MCF 10A (cell line): ENCODE measurements at regions not wholly inside any gene's neighbourhood (a gene's known extent, or its start where the extent isn't known, plus 50 kb on each side); places are given as distances from the start of the nearest gene placed in this dataset.

Experiments
- BruUV-seq: library from RNA; stranded (reverse); fragments of 400-500 nt; replicated peaks from 2 replicates; lab custom pipeline; 2021; lab: Mats Ljungman, UMichigan
- CTCF ChIA-PET: fragments of 300-600 bp; sonication (Branson Sonifier 250); formaldehyde crosslinking; extraction: SDS; loops from one replicate; lab custom pipeline; 2021; ENCODE audit warnings: antibody characterized with exemption, inconsistent platforms; lab: Yijun Ruan, JAX
- POLR2A ChIA-PET: fragments of 300-600, 350-650 bp; sonication (Branson Sonifier 250); formaldehyde crosslinking; extraction: SDS; loops from one replicate; lab custom pipeline; 2020; ENCODE audit warnings: antibody characterized with exemption, inconsistent platforms; lab: Yijun Ruan, JAX
- DNase-seq: peaks from one replicate; pipeline ENCODE4 v3.0.0-alpha.2; 2018; ENCODE audit not compliant: unreplicated experiment
- H3K27ac Mint-ChIP-seq: one replicate; pipeline ENCODE4 v1.8.0; 2022; ENCODE audit warnings: mild to moderate bottlenecking, low read depth, mixed read lengths; ENCODE audit not compliant: unreplicated experiment
- H3K27me3 Mint-ChIP-seq: one replicate; pipeline ENCODE4 v1.8.0; 2022; ENCODE audit warnings: mixed read lengths; ENCODE audit not compliant: insufficient read depth, unreplicated experiment
- H3K36me3 Mint-ChIP-seq: one replicate; pipeline ENCODE4 v1.8.0; 2022; ENCODE audit warnings: mild to moderate bottlenecking, moderate library complexity, mixed read lengths; ENCODE audit not compliant: insufficient read depth, unreplicated experiment
- H3K4me1 Mint-ChIP-seq: one replicate; pipeline ENCODE4 v1.8.0; 2022; ENCODE audit warnings: mixed read lengths; ENCODE audit not compliant: insufficient read depth, unreplicated experiment
- H3K4me3 Mint-ChIP-seq: one replicate; pipeline ENCODE4 v1.8.0; 2022; ENCODE audit warnings: mild to moderate bottlenecking, moderate library complexity, mixed read lengths; ENCODE audit not compliant: unreplicated experiment
- H3K9me3 Mint-ChIP-seq: one replicate; pipeline ENCODE4 v1.8.0; 2022; ENCODE audit warnings: mixed read lengths; ENCODE audit not compliant: unreplicated experiment
- intact Hi-C: fragments of 100-400 bp; cut with micrococcal nuclease; formaldehyde crosslinking; loops from 2 replicates; pipeline ENCODE4 v1.14.1; 2022
- TF ChIP-seq, protein P1 (sequence below): fragments of 200-600 bp; IDR thresholded peaks from one replicate; pipeline ENCODE4 v1.8.0; 2022; ENCODE audit warnings: antibody characterized with exemption, mild to moderate bottlenecking; ENCODE audit not compliant: unreplicated experiment

DNA sequence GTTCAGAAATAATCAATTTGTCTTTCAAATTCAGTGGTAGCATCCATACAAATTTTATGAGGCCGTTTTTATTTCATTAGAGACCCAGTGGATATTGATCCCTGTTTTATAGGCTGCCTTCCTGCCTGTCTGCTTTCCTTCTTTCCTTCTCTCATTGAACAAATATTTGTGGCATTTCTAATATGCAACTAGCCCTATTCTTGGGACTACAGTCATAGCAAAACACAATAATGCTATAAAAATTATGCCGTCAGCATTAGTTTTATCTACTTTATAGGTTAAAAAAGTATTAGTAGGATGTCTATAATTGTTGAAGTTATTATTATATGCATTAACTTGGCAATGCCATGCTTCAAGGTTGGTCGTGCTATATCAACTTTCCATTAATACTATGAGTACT, 2037.8 kb upstream of the LRRTM1 start:
- Mint-ChIP-seq H3K4me1 (peaks cover 9% of the 10 kb centered on the region), H3K27me3 (no peaks in the 10 kb centered on the region), H3K9me3 (no peaks in the 10 kb centered on the region), H3K36me3 (no peaks in the 10 kb centered on the region), H3K27ac (no peak overlapping the region), H3K4me3 (no peak overlapping the region)
- DNase-seq, result no peak
- POLR2A ChIA-PET, result no interaction called here
- CTCF ChIA-PET, result no interaction called here
- intact Hi-C loops, result no loop called here
- TF ChIP-seq, protein P1, sequence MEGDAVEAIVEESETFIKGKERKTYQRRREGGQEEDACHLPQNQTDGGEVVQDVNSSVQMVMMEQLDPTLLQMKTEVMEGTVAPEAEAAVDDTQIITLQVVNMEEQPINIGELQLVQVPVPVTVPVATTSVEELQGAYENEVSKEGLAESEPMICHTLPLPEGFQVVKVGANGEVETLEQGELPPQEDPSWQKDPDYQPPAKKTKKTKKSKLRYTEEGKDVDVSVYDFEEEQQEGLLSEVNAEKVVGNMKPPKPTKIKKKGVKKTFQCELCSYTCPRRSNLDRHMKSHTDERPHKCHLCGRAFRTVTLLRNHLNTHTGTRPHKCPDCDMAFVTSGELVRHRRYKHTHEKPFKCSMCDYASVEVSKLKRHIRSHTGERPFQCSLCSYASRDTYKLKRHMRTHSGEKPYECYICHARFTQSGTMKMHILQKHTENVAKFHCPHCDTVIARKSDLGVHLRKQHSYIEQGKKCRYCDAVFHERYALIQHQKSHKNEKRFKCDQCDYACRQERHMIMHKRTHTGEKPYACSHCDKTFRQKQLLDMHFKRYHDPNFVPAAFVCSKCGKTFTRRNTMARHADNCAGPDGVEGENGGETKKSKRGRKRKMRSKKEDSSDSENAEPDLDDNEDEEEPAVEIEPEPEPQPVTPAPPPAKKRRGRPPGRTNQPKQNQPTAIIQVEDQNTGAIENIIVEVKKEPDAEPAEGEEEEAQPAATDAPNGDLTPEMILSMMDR, result no peak
- no TSS peak for BruUV-seq

GRCh38 chr2:82340578-82341053, 2036.1 kb upstream of the LRRTM1 start:
- H3K4me1 Mint-ChIP-seq, result peaks cover 9% of the 10 kb centered on the region
- intact Hi-C loops, result no loop called here
- H3K4me3 Mint-ChIP-seq, result no peak overlapping the region
- no peaks in the 10 kb centered on the region for H3K36me3 Mint-ChIP-seq
- H3K27ac Mint-ChIP-seq, result no peak overlapping the region
- ChIA-PET POLR2A (no interaction called here), CTCF (no interaction called here)
- DNase-seq, result no peak
- TF ChIP-seq, protein P1, result no peak
- no peaks in the 10 kb centered on the region for H3K27me3 Mint-ChIP-seq
- no peaks in the 10 kb centered on the region for H3K9me3 Mint-ChIP-seq
- BruUV-seq, result no TSS peak

DNA sequence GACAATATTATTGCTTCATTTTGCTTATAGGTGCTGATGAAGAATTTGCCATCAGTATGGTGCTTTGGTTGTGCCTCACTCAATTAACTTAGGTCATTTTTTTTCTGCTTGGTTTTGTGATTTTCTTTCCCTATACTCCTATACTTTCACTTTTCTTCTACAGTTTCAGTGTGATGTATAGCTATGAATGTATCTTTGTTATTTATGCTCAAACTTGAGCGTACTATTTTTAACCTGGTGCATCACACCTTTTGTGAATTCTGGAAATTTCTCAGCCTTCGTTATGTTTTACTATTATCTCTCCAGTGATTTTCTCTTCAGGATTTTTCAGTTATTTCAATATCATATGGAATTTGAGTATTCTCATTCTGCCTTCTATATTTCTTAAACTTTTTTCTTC, 2035.3 kb upstream of the LRRTM1 start:
- no TSS peak for BruUV-seq

DNA sequence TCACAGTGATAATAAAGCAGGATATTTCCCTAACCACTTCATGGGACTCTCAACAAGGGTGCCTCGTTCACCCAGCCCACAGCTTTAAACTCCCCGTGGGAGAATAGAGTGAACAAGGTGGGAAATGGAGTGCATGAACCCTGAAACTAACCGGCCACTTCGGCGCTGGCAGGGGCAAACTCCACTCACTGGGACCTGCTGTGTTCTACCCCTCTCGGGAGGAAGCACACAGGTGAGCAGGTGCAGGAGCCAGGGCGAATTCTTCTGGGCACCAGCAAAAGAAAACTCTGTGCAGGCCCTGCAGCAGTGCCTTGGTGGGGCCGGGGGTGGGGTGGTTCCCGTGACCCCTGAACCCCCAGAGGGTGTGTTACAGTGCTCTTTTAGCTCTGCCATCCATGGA, 2029.1 kb upstream of the LRRTM1 start:
- Mint-ChIP-seq H3K9me3 (no peaks in the 10 kb centered on the region), H3K4me3 (no peak overlapping the region), H3K27ac (no peak overlapping the region), H3K4me1 (peaks cover 4% of the 10 kb centered on the region), H3K36me3 (no peaks in the 10 kb centered on the region), H3K27me3 (no peaks in the 10 kb centered on the region)
- TF ChIP-seq, protein P1, result no peak
- CTCF ChIA-PET, result no interaction called here
- intact Hi-C loops, result no loop called here
- POLR2A ChIA-PET, result no interaction called here
- BruUV-seq, result no TSS peak
- no peak for DNase-seq

More for the DNA sequence above, 2035.3 kb upstream of the LRRTM1 start:
- ChIA-PET CTCF (no interaction called here), POLR2A (no interaction called here)
- Mint-ChIP-seq H3K36me3 (no peaks in the 10 kb centered on the region), H3K4me1 (peaks cover 9% of the 10 kb centered on the region), H3K4me3 (no peak overlapping the region), H3K9me3 (no peaks in the 10 kb centered on the region), H3K27ac (no peak overlapping the region), H3K27me3 (no peaks in the 10 kb centered on the region)
- TF ChIP-seq, protein P1, result no peak
- intact Hi-C loops, result no loop called here
- DNase-seq, result no peak
